Naive thymus-derived CD4-positive, alpha-beta T cell (primary cell): ENCODE measurements at regions not wholly inside any gene's neighbourhood (a gene's known extent, or its start where the extent isn't known, plus 50 kb on each side); places are given as distances from the start of the nearest gene placed in this dataset.
"Not testable (repeated sequence)": the region's sequence is repeated elsewhere in the genome, so short reads cannot be mapped to it uniquely, and the experiment has no call there.

Experiments used
- ATAC-seq: fragments of 150-1000 bp; cut with Tn5 transposase; 2 replicates; pipeline ENCODE4 v1.10.0; 2021; ENCODE audit warnings: mild to moderate bottlenecking, moderate library complexity
- CTCF ChIA-PET: fragments of 350-600 bp; sonication (Branson Sonifier 250); formaldehyde crosslinking; loops from one replicate; lab custom pipeline; 2021; ENCODE audit warnings: antibody characterized with exemption; lab: Charles Lee
- POLR2A ChIA-PET: fragments of 350-600 bp; sonication (Branson Sonifier 250); formaldehyde crosslinking; loops from one replicate; lab custom pipeline; 2021; ENCODE audit warnings: antibody characterized with exemption, inconsistent platforms; lab: Charles Lee
- DNase-seq, 9 donors: peaks; one replicate each; pipeline versions ENCODE4 v3.0.0 to v3.0.0-alpha.2; 2020 to 2022; ENCODE audit warnings: mixed read lengths in 1 of 9
- H3K27ac ChIP-seq: one replicate; pipeline ENCODE4 v1.7.0; 2013; ENCODE audit warnings: mild to moderate bottlenecking, low read depth, low read length, moderate library complexity
- H3K27me3 ChIP-seq, 2 donors: one replicate each; pipeline ENCODE4 v1.7.0; 2013; ENCODE audit warnings: low read length in 2 of 2, mild to moderate bottlenecking in 2 of 2, moderate library complexity in 2 of 2; ENCODE audit not compliant: control insufficient read depth in 2 of 2, insufficient read depth in 2 of 2
- H3K36me3 ChIP-seq, 3 experiments: 1 replicate in 2 of 3; 2 replicates in 1 of 3; pipeline ENCODE4 v1.7.0; 2013; ENCODE audit warnings: low read length in 3 of 3, mild to moderate bottlenecking in 3 of 3, moderate library complexity in 1 of 3; ENCODE audit not compliant: insufficient read depth in 3 of 3, control insufficient read depth in 2 of 3
- H3K4me1 ChIP-seq, 2 donors: one replicate each; pipeline ENCODE4 v1.7.0; 2013; ENCODE audit warnings: low read length in 2 of 2, mild to moderate bottlenecking in 2 of 2, moderate library complexity in 1 of 2; ENCODE audit not compliant: control insufficient read depth in 2 of 2, insufficient read depth in 2 of 2
- H3K4me3 ChIP-seq: 2 replicates; pipeline ENCODE4 v1.7.0; 2013; ENCODE audit warnings: mild to moderate bottlenecking, low read length
- H3K9me3 ChIP-seq, 3 experiments: 1 replicate in 2 of 3; 2 replicates in 1 of 3; pipeline ENCODE4 v1.7.0; 2013; ENCODE audit warnings: low read length in 3 of 3; ENCODE audit not compliant: control insufficient read depth in 2 of 3
- H3K27ac Mint-ChIP-seq, 9 donors: one replicate each; pipeline ENCODE4 v1.8.0; 2020 to 2022; ENCODE audit warnings: mixed read lengths in 9 of 9, mild to moderate bottlenecking in 8 of 9, moderate library complexity in 5 of 9, inconsistent platforms in 2 of 9
- H3K27me3 Mint-ChIP-seq, 5 donors: one replicate each; pipeline ENCODE4 v1.8.0; 2021 to 2022; ENCODE audit warnings: mixed read lengths in 5 of 5, mild to moderate bottlenecking in 1 of 5
- H3K36me3 Mint-ChIP-seq, 5 donors: one replicate each; pipeline ENCODE4 v1.8.0; 2020 to 2022; ENCODE audit warnings: mixed read lengths in 5 of 5, mild to moderate bottlenecking in 3 of 5, inconsistent platforms in 1 of 5
- H3K4me1 Mint-ChIP-seq, 7 donors: one replicate each; pipeline ENCODE4 v1.8.0; 2020 to 2022; ENCODE audit warnings: mixed read lengths in 7 of 7, mild to moderate bottlenecking in 3 of 7, inconsistent platforms in 1 of 7
- H3K4me3 Mint-ChIP-seq, 10 donors: one replicate each; pipeline ENCODE4 v1.8.0; 2020 to 2022; ENCODE audit warnings: mild to moderate bottlenecking in 10 of 10, mixed read lengths in 10 of 10, moderate library complexity in 6 of 10, inconsistent platforms in 2 of 10
- H3K9me3 Mint-ChIP-seq, 11 donors: one replicate each; pipeline ENCODE4 v1.8.0; 2020 to 2022; ENCODE audit warnings: mixed read lengths in 11 of 11, mild to moderate bottlenecking in 4 of 11, inconsistent platforms in 1 of 11, moderate library complexity in 1 of 11
- intact Hi-C, 2 donors: fragments of 100-400 bp; cut with micrococcal nuclease; formaldehyde crosslinking; loops; one replicate each; pipeline ENCODE4 v1.15.1; 2023

DNA sequence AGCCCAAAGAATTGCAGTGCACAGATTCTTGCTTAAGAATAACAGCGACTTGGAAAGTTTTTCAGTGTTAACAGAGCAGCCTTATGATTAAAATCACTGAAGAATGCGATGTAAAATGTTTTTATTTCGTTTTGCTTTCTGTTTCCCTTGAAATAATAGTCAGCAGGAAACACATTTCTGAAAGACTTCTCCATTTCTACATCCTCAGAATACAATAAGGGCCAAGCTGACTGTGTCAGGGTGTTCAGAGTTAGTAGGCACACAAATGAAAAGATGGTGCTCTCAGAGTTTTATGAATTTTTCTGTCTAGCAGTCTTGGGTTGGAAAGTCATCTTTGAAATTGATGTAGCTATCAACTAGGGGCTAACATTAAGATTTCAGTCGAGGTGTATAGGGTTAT is 582.9 kb upstream of the RBFOX1 start:
- Mint-ChIP-seq H3K27me3 (no peaks in the 10 kb centered on the region), H3K36me3 (no peaks in the 10 kb centered on the region), H3K4me3 (no peak overlapping the region), H3K9me3 (peaks cover 0 to 14% (median 5%) of the 10 kb centered on the region in 11 donors), H3K27ac (no peak overlapping the region), H3K4me1 (no peaks in the 10 kb centered on the region)
- CTCF ChIA-PET: interaction anchor here (0.6 kb wide), 1 partner anchor 33 kb away, joined by 3 read pairs; no protein-coding TSS in a partner anchor
- DNase-seq (no peak), ATAC-seq (no peak)
- Histone ChIP-seq H3K9me3 (no peaks in the 10 kb centered on the region), H3K4me1 (no peaks in the 10 kb centered on the region), H3K4me3 (no peak overlapping the region), H3K27me3 (no peaks in the 10 kb centered on the region), H3K27ac (no peak overlapping the region), H3K36me3 (no peaks in the 10 kb centered on the region)
- POLR2A ChIA-PET: no interaction called here
- intact Hi-C loops: no loop called here

DNA sequence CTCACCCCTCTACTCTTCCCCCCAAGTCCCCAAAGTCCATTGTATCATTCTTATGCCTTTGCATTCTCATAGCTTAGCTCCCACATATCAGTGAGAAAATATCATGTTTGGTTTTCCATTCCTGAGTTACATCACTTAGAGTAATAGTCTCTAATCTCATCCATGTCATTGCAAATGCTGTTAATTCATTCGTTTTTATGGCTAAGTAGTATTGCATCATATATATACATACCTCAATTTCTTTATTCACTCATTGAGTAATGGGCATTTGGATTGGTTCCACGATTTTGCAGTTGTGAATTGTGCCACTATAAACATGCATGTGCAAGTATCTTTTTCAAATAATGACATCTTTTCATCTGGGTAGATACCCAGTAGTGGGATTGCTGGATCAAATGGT is 596.3 kb upstream of the RBFOX1 start:
- H3K4me3 Mint-ChIP-seq, H3K27me3 Mint-ChIP-seq, POLR2A ChIA-PET, H3K9me3 ChIP-seq, H3K27me3 ChIP-seq, H3K27ac Mint-ChIP-seq, H3K36me3 Mint-ChIP-seq, DNase-seq, H3K36me3 ChIP-seq, H3K4me1 ChIP-seq, H3K27ac ChIP-seq, CTCF ChIA-PET, ATAC-seq, intact Hi-C loops, H3K4me3 ChIP-seq, H3K4me1 Mint-ChIP-seq: not testable (repeated sequence)
- peaks cover 3 to 24% (median 9%) of the 10 kb centered on the region in 11 donors for H3K9me3 Mint-ChIP-seq

DNA sequence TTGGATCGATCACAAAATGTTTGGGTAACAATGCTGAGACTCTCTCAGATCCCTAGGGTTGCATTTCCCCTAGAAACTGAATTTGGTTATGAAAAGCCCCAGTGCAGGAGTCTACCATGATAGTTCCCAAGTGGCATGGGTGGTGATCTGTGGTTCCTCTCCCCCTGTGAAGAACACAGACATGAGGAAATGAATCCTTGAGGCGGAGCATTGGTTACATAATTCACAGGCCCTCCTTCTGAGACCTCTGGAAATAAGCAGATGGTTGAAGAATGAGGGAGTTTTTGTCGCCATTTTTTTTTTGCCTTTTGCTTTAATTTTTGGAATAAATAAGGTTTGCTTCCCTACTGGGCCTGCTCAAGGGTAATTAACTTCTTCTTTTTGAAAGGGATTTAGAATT is 597.0 kb upstream of the RBFOX1 start:
- H3K4me3 Mint-ChIP-seq: no peak overlapping the region
- Histone ChIP-seq H3K36me3 (no peaks in the 10 kb centered on the region), H3K9me3 (no peaks in the 10 kb centered on the region), H3K4me1 (no peaks in the 10 kb centered on the region), H3K27me3 (no peaks in the 10 kb centered on the region), H3K4me3 (no peak overlapping the region), H3K27ac (no peak overlapping the region)
- ChIA-PET POLR2A (no interaction called here), CTCF (no interaction called here)
- H3K36me3 Mint-ChIP-seq: no peaks in the 10 kb centered on the region
- H3K27ac Mint-ChIP-seq: no peak overlapping the region
- H3K4me1 Mint-ChIP-seq: no peaks in the 10 kb centered on the region
- DNase-seq: no peak
- no peak for ATAC-seq
- intact Hi-C loops: no loop called here
- peaks cover 0 to 21% (median 9%) of the 10 kb centered on the region in 11 donors for H3K9me3 Mint-ChIP-seq
- H3K27me3 Mint-ChIP-seq: no peaks in the 10 kb centered on the region

DNA sequence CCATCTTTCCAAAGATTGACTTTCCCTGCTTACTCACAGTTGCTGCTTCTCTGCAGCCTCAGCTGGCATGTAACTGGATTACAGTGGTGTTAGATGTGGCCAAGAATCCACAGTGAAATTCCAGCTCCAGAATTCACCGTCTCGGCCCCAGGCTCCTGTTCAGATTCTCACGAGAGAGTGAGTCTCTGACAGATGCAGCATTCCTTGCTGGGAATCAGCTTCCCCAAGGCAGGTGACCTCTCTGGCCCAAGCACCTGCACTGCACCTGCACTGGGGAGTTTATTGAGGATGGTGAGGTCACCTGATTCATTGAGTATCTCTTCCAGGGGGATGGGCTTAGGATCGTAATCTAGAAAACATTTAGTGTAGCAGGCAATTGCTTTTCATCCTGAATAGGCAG is 600.5 kb upstream of the RBFOX1 start:
- H3K27me3 ChIP-seq: no peaks in the 10 kb centered on the region
- Mint-ChIP-seq H3K4me1 (no peaks in the 10 kb centered on the region), H3K27ac (no peak overlapping the region), H3K36me3 (no peaks in the 10 kb centered on the region), H3K9me3 (peaks cover 0 to 13% (median 4%) of the 10 kb centered on the region in 11 donors), H3K4me3 (no peak overlapping the region), H3K27me3 (no peaks in the 10 kb centered on the region)
- H3K36me3 ChIP-seq: no peaks in the 10 kb centered on the region
- DNase-seq: no peak
- H3K4me3 ChIP-seq: no peak overlapping the region
- H3K4me1 ChIP-seq: no peaks in the 10 kb centered on the region
- ATAC-seq: no peak
- POLR2A ChIA-PET: no interaction called here
- no peak overlapping the region for H3K27ac ChIP-seq
- intact Hi-C loops: no loop called here
- CTCF ChIA-PET: no interaction called here
- H3K9me3 ChIP-seq: no peaks in the 10 kb centered on the region

DNA sequence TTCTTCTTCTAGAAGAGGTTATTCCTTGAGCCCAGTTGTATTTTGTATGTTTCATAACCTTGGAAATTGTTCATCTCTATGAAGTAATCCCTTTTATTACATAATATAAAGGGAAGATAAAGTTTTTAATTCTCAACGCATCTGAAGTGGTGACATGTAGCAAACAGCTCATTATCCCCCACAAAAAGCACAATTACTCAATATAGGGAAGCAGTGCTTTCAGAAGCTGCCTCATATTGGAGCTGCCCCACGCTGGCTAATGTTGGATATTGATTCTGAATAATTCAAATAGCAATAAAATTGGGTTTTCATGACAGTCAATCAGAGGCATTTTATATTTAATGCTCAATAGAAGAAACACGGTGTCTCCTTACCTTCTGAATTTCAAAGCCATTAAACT is 604.3 kb upstream of the RBFOX1 start:
- intact Hi-C loops: no loop called here
- Histone ChIP-seq H3K4me1 (no peaks in the 10 kb centered on the region), H3K27ac (no peak overlapping the region), H3K9me3 (no peaks in the 10 kb centered on the region), H3K4me3 (no peak overlapping the region), H3K27me3 (no peaks in the 10 kb centered on the region), H3K36me3 (no peaks in the 10 kb centered on the region)
- ChIA-PET CTCF (no interaction called here), POLR2A (no interaction called here)
- ATAC-seq (no peak), DNase-seq (no peak)
- H3K36me3 Mint-ChIP-seq: no peaks in the 10 kb centered on the region
- H3K4me3 Mint-ChIP-seq: no peak overlapping the region
- peaks cover 0 to 9% (median 4%) of the 10 kb centered on the region in 11 donors for H3K9me3 Mint-ChIP-seq
- H3K27me3 Mint-ChIP-seq: peaks cover 0 to 5% (median 0%) of the 10 kb centered on the region in 5 donors
- H3K4me1 Mint-ChIP-seq: peaks cover 0 to 1% (median 0%) of the 10 kb centered on the region in 7 donors
- no peak overlapping the region for H3K27ac Mint-ChIP-seq

DNA sequence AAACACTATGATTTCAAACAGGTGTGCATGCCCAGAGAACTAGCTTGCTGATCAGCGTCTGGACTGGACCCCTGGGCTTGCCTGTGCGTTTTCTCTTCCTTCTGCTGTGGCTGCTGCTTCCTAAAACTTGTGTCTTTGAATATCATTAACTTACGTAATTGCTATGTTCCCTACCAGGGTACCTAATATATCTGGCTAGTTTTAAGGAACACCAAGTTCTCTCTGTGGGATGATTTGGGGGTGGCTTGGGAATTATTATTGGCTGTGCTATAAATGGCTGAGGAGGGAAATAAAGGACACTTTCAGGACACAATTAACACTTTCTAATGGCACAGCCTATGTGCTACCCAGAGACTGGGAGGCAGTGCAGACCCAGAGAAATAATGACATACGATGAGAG is 606.0 kb upstream of the RBFOX1 start:
- Histone ChIP-seq H3K27ac (no peak overlapping the region), H3K9me3 (no peaks in the 10 kb centered on the region), H3K36me3 (no peaks in the 10 kb centered on the region), H3K27me3 (no peaks in the 10 kb centered on the region), H3K4me1 (no peaks in the 10 kb centered on the region), H3K4me3 (no peak overlapping the region)
- peaks cover 0 to 11% (median 6%) of the 10 kb centered on the region in 11 donors for H3K9me3 Mint-ChIP-seq
- ChIA-PET POLR2A (no interaction called here), CTCF (no interaction called here)
- no peak for DNase-seq
- peaks cover 0 to 1% (median 0%) of the 10 kb centered on the region in 7 donors for H3K4me1 Mint-ChIP-seq
- intact Hi-C loops: no loop called here
- H3K36me3 Mint-ChIP-seq: no peaks in the 10 kb centered on the region
- no peak overlapping the region for H3K27ac Mint-ChIP-seq
- H3K27me3 Mint-ChIP-seq: peaks cover 0 to 5% (median 0%) of the 10 kb centered on the region in 5 donors
- H3K4me3 Mint-ChIP-seq: no peak overlapping the region
- ATAC-seq: no peak

DNA sequence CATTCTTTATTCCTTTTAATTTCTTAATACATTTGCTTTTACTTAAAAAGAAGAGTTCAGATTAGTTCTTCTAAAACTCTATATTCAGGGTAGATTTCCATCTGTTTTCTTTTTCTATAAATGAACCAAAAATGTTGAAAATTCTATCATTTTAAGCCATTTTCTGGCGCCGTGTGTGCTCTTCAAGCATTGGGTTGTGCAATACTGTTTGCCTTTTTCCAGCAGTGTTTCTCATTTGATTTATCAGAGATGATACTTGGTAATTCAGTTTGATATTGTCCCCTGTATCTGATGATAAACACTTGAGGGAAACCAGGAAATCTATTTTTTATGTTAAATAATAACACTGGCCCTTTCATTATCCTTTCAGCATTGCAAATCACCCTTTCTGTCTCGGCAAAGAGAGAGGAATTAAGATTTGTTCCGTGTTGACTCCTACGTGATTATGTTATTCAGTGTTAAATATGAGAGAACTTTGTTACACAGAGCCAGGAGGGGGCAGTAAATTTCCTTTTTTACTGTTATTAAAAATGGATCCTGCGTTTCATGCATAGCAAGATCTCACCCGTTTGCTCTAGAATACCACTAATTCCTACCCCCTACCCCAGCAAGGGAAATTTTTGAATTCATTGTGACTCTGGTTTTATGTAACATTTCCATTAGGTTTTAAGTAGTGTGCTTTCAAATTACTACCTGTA is 606.9 kb upstream of the RBFOX1 start:
- Mint-ChIP-seq H3K36me3 (no peaks in the 10 kb centered on the region), H3K4me3 (no peak overlapping the region), H3K9me3 (peaks cover 0 to 11% (median 6%) of the 10 kb centered on the region in 11 donors), H3K27me3 (peaks cover 0 to 5% (median 0%) of the 10 kb centered on the region in 5 donors), H3K4me1 (peaks cover 0 to 1% (median 0%) of the 10 kb centered on the region in 7 donors), H3K27ac (no peak overlapping the region)
- ATAC-seq (no peak), DNase-seq (no peak)
- H3K4me3 ChIP-seq: no peak overlapping the region
- intact Hi-C loops: no loop called here
- H3K36me3 ChIP-seq: no peaks in the 10 kb centered on the region
- no peaks in the 10 kb centered on the region for H3K27me3 ChIP-seq
- H3K27ac ChIP-seq: no peak overlapping the region
- ChIA-PET CTCF (no interaction called here), POLR2A (no interaction called here)
- no peaks in the 10 kb centered on the region for H3K9me3 ChIP-seq
- H3K4me1 ChIP-seq: no peaks in the 10 kb centered on the region
